A204.1 (cell line): ENCODE measurements at regions not wholly inside any gene's neighbourhood (a gene's known extent, or its start where the extent isn't known, plus 50 kb on each side); places are given as distances from the start of the nearest gene placed in this dataset.
"Not testable (repeated sequence)": the region's sequence is repeated elsewhere in the genome, so short reads cannot be mapped to it uniquely, and the experiment has no call there.

Experiments used
- FAIRE-seq: peaks from 2 replicates; lab custom pipeline; 2012; peaks lifted over from hg19 to GRCh38; lab: Jason Lieb, UNC

GRCh38 chr13:75178436-75178835 is 303.5 kb downstream of the TBC1D4 start:
- no peak for FAIRE-seq

DNA sequence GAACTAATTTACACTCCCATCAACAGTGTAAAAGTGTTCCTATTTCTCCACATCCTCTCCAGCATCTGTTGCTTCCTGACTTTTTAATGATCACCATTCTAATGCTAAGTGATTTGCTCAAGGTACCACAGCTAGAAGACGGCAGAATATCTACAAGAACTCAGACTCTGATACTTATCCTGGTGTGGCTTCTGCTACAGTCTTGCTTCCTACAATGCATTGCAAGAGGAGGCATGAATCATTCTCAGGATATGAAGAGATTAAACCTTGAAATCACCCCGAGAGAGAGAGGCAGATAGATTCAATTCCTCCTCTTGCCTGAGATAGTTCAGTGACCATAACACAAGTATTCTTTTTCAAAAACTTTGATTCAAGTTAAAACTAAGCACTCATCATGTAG is 306.4 kb downstream of the TBC1D4 start:
- FAIRE-seq, result no peak

GRCh38 chr13:75175097-75175496 is 306.9 kb downstream of the TBC1D4 start:
- not testable (repeated sequence) for FAIRE-seq

DNA sequence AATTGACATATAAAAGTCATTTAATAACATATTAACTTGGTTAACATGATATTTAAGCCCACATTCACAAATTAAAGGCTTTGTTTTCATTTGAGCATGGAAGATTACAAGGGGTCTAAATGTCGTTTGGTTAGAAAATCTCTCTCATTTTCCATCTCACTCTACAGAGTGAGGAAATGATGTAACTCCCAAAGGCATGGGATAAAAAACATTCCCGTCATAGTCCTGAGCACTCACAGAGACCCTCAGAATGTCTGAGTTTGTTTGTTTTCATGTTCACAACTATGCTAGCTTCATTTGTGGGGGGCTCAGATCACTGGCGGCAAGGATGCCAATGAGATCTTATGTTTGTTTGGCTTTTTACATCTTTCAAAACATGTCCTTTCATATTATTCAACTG is 307.5 kb downstream of the TBC1D4 start:
- FAIRE-seq, result no peak

- FAIRE-seq, result no peak
Observed at GRCh38 chr13:75173457-75174356, 308.3 kb downstream of the TBC1D4 start.

DNA sequence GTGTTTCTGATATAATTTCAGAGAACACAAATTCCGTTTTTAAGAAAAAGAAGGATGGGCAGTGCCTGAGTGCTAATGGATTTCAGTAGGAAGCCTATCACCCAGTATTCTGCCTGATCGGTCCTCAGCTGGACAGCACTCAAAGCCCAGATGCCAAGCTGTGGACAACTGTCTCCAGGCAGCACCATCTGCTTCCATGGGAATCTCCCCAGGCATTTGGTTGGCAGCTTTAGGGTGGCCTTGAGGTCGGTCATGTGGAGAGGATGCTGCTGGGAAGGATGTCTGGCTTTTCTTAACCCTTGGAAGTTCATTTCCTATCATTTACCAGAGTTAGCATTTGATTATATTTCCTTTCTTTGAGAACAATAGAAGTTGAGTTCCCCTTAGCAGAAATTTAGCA is 311.7 kb downstream of the TBC1D4 start:
- no peak for FAIRE-seq

DNA sequence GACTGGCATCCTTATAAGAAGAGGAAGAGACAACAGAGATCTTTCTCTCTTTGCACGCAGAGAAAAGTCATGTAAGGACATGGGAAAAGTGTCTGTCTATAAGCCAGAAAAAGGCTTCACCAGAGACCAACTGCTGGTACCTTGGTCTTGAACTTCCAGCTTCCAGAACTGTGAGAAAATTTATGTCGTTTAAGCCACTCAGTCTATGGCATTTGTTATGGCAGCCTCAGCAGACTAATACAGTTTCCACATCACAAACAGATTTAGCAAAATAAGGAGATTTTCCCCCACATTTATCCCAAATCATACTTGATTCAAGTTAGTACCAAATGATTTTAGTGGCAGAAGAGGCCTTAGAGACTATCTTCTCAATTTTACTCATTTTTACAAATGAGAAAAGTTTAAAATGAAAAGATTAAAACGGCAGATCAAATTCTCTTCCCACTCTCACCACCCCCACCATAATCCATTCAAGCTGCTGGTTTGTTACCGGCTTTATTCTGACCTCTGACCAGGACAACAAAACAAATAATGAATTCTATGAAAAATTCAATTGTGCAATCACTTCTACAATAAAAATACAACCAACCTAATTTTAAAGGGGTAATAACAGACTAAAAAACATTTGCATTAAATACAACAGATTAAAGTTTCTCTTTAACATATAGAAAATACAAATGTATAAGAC is 316.3 kb downstream of the TBC1D4 start:
- no peak for FAIRE-seq

DNA sequence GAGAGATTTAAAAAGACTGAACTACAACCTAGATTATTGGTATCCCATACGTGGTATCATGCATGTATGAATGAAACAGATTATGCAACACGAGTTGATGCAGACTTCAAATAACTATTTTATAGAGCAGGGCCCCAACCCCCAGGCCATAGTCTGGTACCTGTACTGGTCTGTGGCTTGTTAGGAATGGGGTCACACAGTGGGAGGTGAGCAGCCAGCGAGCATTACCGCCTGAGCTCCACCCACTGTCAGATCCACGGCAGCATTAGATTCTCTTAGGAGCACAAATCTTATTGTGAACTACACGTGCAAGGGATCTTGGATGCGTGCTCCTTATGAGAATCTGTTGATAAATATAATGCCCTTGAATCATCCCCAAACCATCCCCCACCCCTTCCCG is 320.2 kb downstream of the TBC1D4 start:
- no peak for FAIRE-seq

DNA sequence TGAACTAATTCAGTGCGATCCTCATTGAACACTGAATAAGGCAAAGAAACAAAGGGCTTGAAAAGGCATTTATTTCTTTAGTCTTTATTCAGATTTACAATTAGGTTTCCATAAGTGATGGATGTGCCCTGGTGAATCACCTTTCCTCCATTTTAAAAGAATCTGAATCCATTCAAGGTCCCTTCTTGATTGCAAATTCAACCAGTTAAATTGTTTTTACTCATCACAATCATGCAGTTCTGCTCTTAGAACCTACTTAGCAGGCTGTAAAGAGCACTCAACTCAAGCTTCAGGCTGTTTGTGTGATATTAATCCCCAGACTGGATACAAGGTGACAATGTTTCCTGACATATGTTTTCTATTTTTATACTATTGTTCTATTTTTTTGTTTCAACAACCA is 321.0 kb downstream of the TBC1D4 start:
- FAIRE-seq, result no peak

GRCh38 chr13:75154331-75154730 is 327.6 kb downstream of the TBC1D4 start:
- no peak for FAIRE-seq

DNA sequence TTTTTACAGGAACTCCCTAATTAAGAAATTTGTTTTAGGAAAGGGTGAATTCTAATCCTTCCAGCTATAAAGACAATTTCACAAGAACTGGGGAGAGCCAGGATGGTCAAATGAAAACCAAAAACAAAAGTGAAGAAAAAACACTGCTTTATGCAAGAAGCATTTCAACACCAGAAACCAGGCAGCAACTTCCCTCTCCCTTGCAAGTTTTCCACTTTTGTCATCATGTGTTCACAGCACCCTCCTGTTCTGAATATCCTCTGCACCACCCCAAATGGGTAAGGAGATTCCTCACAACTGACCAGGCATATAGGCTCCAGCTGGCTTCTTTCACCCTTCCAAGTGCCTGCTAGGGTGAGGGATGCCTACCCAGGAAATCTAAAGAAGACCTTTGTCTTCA is 328.1 kb downstream of the TBC1D4 start:
- FAIRE-seq, result no peak

GRCh38 chr13:75153386-75153785 is 328.6 kb downstream of the TBC1D4 start:
- FAIRE-seq, result no peak

GRCh38 chr13:75151081-75151643 is 330.8 kb downstream of the TBC1D4 start:
- FAIRE-seq, result no peak

- no peak for FAIRE-seq
Observed at GRCh38 chr13:75149776-75150175, 332.2 kb downstream of the TBC1D4 start.

DNA sequence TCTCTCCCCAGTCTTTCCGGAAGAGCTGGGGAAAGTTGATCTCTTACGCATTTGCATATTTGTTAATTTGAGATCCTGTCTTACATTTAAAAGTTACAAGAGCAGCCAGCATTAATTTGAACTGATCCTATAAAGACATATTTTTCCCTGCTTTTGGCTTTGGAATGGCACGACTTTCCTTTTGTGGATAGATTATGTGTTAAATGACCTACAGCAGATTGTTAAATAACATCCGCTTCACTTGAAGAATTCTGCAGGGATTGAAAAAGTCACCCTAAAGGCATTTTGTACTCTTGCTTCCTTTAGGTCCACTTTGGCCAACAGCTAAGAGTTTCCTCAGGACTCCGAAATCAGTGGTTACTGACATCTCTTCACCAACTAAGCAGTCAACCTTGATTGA is 334.0 kb downstream of the TBC1D4 start:
- no peak for FAIRE-seq

- FAIRE-seq, result no peak
Observed at GRCh38 chr13:75146436-75146835, 335.5 kb downstream of the TBC1D4 start.

GRCh38 chr13:75145927-75146326 is 336.0 kb downstream of the TBC1D4 start:
- FAIRE-seq, result no peak

DNA sequence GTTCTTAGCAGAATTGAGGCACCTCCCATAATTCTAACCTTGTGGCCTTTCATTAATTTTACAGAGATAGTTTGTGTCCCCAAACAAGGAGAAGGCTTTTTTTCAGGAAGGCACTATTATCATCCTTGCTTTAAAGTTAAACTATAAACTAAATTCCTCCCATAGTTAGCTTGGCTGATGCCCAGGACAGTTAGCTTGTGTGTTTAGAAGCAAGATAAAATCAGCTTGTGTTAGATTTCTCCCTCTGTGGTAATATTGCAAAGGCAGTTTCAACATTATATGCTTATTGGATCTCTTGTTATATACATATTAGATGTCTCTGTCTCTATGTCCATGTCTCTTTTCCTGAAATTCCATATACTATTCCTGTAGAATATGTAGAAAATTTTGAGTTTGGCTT is 342.7 kb downstream of the TBC1D4 start:
- FAIRE-seq, result no peak

DNA sequence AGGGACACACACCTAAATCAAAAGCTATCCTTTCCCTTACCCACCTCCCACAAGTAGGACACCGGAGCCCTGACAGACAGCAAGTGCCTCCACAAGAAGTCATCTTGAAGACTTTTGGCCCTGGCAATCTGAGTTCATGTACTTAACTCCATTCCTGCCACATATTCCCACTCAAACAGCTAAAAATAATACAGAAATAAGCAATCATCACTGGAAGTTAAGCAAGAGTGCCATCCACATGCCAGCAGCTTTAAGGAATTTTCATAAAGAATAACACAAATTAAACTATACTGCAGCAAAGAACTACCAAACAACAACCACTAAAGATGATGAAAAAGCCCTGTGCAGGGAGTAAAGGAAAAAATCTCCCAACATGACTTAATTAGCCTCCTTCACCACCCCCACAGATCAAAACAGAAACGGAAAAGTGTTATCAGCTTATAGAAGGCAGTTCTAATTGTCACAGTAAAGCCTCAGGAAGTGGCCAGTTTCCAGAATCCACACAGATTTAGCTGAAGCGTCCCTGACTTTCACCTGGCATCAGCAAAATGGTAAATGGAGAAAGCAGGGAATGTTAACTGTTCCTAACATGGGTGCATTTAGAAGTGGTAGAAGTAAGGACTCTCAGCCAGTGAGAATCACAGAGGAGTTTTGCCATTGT is 343.9 kb downstream of the TBC1D4 start:
- FAIRE-seq, result no peak

DNA sequence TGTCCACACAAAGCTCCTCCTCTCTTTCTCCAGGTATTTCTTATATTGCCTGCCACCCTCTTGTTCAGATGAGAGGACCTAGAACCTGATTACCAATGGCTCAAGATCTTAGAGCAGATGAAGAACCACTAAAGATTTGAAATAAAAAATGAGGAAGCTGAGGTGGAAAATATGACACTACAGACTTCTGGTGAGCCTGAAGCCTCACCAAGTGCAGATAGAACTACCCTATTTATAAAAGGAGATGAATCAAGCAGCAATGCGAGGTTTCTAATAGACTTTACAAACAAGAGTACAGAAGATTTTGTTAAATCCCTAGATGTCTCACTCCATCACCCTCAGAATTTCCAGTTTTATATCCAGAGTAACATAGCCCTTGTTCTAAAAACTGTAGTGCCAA is 345.8 kb downstream of the TBC1D4 start:
- no peak for FAIRE-seq

DNA sequence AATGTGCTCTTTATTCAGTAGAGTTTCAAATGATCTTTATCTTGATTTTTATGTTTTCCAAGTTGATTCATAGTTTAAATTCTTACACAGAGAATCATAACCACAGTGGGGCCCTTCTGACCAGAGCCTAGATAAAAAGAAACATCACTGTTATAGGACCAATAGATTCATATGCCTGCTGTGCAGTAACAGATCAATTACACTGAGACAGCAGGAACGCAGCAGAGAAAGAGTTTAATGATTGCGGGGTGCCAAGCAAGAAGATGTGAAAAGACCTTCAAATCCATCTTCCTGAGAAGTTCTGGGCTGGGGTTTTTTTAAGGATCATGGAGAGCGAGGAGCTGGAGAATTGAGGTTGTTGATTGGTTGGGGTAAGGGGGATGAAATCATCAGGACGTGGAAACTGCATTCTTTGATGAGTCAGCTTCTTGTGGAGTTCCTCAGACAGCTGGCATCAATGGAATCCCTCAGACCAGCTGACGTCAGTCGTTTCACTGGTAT is 346.6 kb downstream of the TBC1D4 start:
- FAIRE-seq, result no peak
